Left ventricle myocardium inferior (tissue), 1 donor: ENCODE measurements at regions not wholly inside any gene's neighbourhood (a gene's known extent, or its start where the extent isn't known, plus 50 kb on each side); places are given as distances from the start of the nearest gene placed in this dataset.

Source experiments
- DNase-seq: peaks from one replicate; pipeline ENCODE4 v3.0.0-alpha.2; 2020
- H3K27ac ChIP-seq: fragments of 200-600 bp; replicated peaks from 2 replicates; pipeline ENCODE4 v1.8.0; 2021
- H3K27me3 ChIP-seq: fragments of 200-600 bp; 2 replicates; pipeline ENCODE4 v1.8.0; 2021; ENCODE audit warnings: low read depth
- H3K36me3 ChIP-seq: fragments of 200-600 bp; 2 replicates; pipeline ENCODE4 v1.8.0; 2021
- H3K4me1 ChIP-seq: fragments of 200-600 bp; 2 replicates; pipeline ENCODE4 v1.8.0; 2021
- H3K4me3 ChIP-seq: fragments of 200-600 bp; 2 replicates; pipeline ENCODE4 v1.8.0; 2021; ENCODE audit warnings: mild to moderate bottlenecking, moderate library complexity
- H3K9me3 ChIP-seq: fragments of 200-600 bp; replicated peaks from 2 replicates; pipeline ENCODE4 v1.8.0; 2021
- CTCF ChIP-seq: fragments of 200-600 bp; IDR thresholded peaks from 2 replicates; pipeline ENCODE4 v1.8.0; 2021; ENCODE audit warnings: antibody characterized with exemption, mild to moderate bottlenecking, borderline replicate concordance
- intact Hi-C: fragments of 100-400 bp; cut with micrococcal nuclease; formaldehyde crosslinking; loops from one replicate; pipeline ENCODE4 v1.11.0; 2022
- donor health status: DM: no; HTN: yes; CAD: no; lungs with severe emphysema.

GRCh38 chr6:99187429-99187828 lies 162.0 kb downstream of the FAXC start:
- no peak for DNase-seq
- no peaks in the 10 kb centered on the region for H3K36me3 ChIP-seq
- peaks cover 28% of the 10 kb centered on the region for H3K4me1 ChIP-seq
- H3K9me3 ChIP-seq: no peaks in the 10 kb centered on the region
- H3K4me3 ChIP-seq: no peak overlapping the region
- no peak for TF ChIP-seq CTCF
- peak overlapping the region; percentile 9 for H3K27ac ChIP-seq
- H3K27me3 ChIP-seq: no peaks in the 10 kb centered on the region
- intact Hi-C loops: no loop called here

DNA sequence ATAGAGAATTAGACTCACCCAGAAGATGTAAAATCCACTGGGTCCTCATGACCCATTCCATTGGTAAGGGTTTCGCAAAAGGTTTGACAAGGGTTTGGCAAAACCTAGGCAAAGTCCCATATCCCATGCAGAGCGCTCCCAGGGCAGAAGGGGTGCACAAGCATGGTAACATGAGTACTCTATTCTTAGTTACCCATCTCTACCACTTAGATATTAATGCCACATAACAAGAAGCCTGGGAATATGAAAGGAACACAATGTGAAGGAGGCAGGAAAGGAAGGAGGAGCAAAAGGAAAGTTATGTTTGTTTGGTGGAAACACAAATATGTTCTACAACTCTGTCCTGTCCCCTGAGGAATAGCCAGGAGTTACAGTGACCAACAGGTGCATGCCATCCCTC lies 163.1 kb downstream of the FAXC start:
- intact Hi-C loops: no loop called here
- TF ChIP-seq CTCF: no peak
- no peak for DNase-seq
- H3K27me3 ChIP-seq: no peaks in the 10 kb centered on the region
- H3K4me3 ChIP-seq: no peak overlapping the region
- no peak overlapping the region for H3K27ac ChIP-seq
- H3K4me1 ChIP-seq: peaks cover 28% of the 10 kb centered on the region
- H3K9me3 ChIP-seq: peaks cover 1% of the 10 kb centered on the region
- H3K36me3 ChIP-seq: no peaks in the 10 kb centered on the region

DNA sequence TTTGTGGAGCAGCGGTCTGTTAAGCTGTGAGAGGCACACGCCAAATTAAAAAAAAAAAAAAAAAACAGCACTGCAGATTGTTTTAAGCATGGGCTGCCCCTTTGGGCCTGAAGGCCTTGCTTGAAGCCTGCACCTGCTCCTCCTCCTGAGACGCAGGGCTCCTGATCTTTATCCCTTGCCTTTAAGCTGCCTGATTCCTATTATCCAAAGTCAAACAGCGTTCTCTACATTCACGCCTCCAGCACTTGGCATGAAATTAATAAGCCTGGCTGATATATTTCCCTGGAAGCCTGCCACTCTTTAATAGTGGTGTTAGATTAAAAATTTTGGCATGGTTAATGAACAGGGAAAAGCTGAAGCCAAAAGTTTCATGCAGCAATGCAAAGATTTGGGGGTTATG lies 163.9 kb downstream of the FAXC start:
- Histone ChIP-seq H3K4me3 (no peak overlapping the region), H3K36me3 (no peaks in the 10 kb centered on the region), H3K9me3 (peaks cover 10% of the 10 kb centered on the region), H3K27ac (no peak overlapping the region), H3K27me3 (no peaks in the 10 kb centered on the region), H3K4me1 (peaks cover 28% of the 10 kb centered on the region)
- intact Hi-C loops: no loop called here
- TF ChIP-seq CTCF: no peak
- no peak for DNase-seq

- Histone ChIP-seq H3K27ac (no peak overlapping the region), H3K9me3 (peaks cover 19% of the 10 kb centered on the region), H3K36me3 (no peaks in the 10 kb centered on the region), H3K4me1 (peaks cover 28% of the 10 kb centered on the region), H3K27me3 (no peaks in the 10 kb centered on the region), H3K4me3 (no peak overlapping the region)
- no peak for DNase-seq
- intact Hi-C loops: no loop called here
- no peak for TF ChIP-seq CTCF
Measured at GRCh38 chr6:99184696-99185095, 164.8 kb downstream of the FAXC start.

DNA sequence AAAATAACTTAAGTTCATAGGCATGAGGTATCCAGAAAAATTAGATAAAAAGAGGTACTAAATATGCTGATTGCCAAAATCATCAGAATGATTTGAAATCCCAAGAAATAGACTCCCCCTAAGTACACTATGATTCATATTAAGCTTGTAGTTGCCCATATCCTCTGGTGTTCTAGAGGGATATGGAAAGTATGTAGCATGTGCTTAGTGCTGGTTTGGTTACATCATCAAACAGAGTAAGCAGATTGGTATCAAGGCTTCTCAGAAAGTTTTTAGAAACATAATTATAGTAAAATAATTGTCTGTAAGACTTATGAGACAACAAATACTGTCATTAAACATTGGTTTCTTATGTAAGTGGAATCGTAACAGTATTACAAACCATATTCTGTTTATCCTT lies 166.4 kb downstream of the FAXC start:
- no peak overlapping the region for H3K27ac ChIP-seq
- peaks cover 28% of the 10 kb centered on the region for H3K4me1 ChIP-seq
- no peak overlapping the region for H3K4me3 ChIP-seq
- intact Hi-C loops: no loop called here
- no peak for TF ChIP-seq CTCF
- H3K9me3 ChIP-seq: peaks cover 27% of the 10 kb centered on the region
- no peaks in the 10 kb centered on the region for H3K27me3 ChIP-seq
- DNase-seq: no peak
- H3K36me3 ChIP-seq: no peaks in the 10 kb centered on the region

DNA sequence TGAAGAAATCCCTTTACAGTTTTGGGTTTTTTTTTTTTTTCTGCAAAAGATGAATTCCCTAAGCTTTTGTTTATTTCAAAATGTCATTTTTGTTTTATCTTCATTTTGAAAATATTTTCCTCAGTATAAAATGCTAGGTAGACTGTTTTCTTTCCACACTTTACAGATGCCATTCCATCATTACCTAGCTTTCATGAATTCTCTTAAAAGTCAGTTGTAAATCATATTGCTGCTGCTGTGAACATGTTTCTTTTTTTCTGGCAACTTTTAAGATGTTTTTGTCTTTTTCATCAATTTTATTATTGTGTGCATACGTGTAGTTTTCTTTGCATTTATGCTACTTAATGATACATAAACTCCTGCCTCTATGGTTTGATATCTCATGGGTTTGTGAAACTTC lies 168.3 kb downstream of the FAXC start:
- H3K27me3 ChIP-seq: no peaks in the 10 kb centered on the region
- H3K4me1 ChIP-seq: peaks cover 14% of the 10 kb centered on the region
- no peaks in the 10 kb centered on the region for H3K36me3 ChIP-seq
- TF ChIP-seq CTCF: no peak
- peaks cover 27% of the 10 kb centered on the region for H3K9me3 ChIP-seq
- intact Hi-C loops: no loop called here
- H3K4me3 ChIP-seq: no peak overlapping the region
- DNase-seq: no peak
- H3K27ac ChIP-seq: no peak overlapping the region
